DOHH2 (cell line): ENCODE measurements at regions not wholly inside any gene's neighbourhood (a gene's known extent, or its start where the extent isn't known, plus 50 kb on each side); places are given as distances from the start of the nearest gene placed in this dataset.

Experiments
- H3F3A ChIP-seq: fragments of 200-600 bp; sonication (generic), shearing (Covaris generic); 2 replicates; pipeline ENCODE4 v1.6.0; 2016; ENCODE audit warnings: antibody characterized with exemption, mild to moderate bottlenecking; ENCODE audit not compliant: control insufficient read depth, insufficient read depth
- H3K27ac ChIP-seq: fragments of 200-600 bp; sonication (generic); 2 replicates; pipeline ENCODE4 v1.5.1; 2014; ENCODE audit warnings: low read depth, mild to moderate bottlenecking, low read length, moderate library complexity
- H3K27me3 ChIP-seq: fragments of 200-600 bp; sonication (generic); 2 replicates; pipeline ENCODE4 v1.6.1; 2014; ENCODE audit warnings: mild to moderate bottlenecking, low read length, mixed read lengths; ENCODE audit not compliant: control insufficient read depth
- H3K36me3 ChIP-seq: fragments of 200-600 bp; sonication (generic); 2 replicates; pipeline ENCODE4 v1.6.1; 2014; ENCODE audit warnings: mild to moderate bottlenecking, low read length, moderate library complexity, mixed read lengths; ENCODE audit not compliant: control insufficient read depth
- H3K4me1 ChIP-seq: fragments of 200-600 bp; sonication (generic); 2 replicates; pipeline ENCODE4 v1.6.1; 2014; ENCODE audit warnings: mild to moderate bottlenecking, low read length, mixed read lengths; ENCODE audit not compliant: control insufficient read depth
- H3K4me2 ChIP-seq: fragments of 200-600 bp; sonication (generic); 2 replicates; pipeline ENCODE4 v1.6.0; 2014; ENCODE audit warnings: mild to moderate bottlenecking, low read length, moderate library complexity
- H3K4me3 ChIP-seq: fragments of 200-600 bp; sonication (generic); 2 replicates; pipeline ENCODE4 v1.5.1; 2014; ENCODE audit warnings: mild to moderate bottlenecking, low read length, mixed read lengths
- H3K79me2 ChIP-seq: fragments of 200-600 bp; sonication (generic); 2 replicates; pipeline ENCODE4 v1.6.1; 2014; ENCODE audit warnings: mild to moderate bottlenecking, low read length, mixed read lengths; ENCODE audit not compliant: control insufficient read depth
- H3K9me2 ChIP-seq: fragments of 200-600 bp; sonication (generic); replicated peaks from 2 replicates; pipeline ENCODE4 v1.6.1; 2014; ENCODE audit warnings: mild to moderate bottlenecking, low read length, mixed read lengths; ENCODE audit not compliant: control insufficient read depth
- H3K9me3 ChIP-seq: fragments of 200-600 bp; sonication (generic); 2 replicates; pipeline ENCODE4 v1.6.1; 2014; ENCODE audit warnings: antibody characterized with exemption, low read length, mixed read lengths; ENCODE audit not compliant: control insufficient read depth, insufficient read depth
- H4K20me1 ChIP-seq: fragments of 200-600 bp; sonication (generic); 2 replicates; pipeline ENCODE4 v1.6.0; 2014; ENCODE audit warnings: low read depth, mild to moderate bottlenecking, antibody characterized with exemption, low read length, moderate library complexity; ENCODE audit not compliant: control insufficient read depth, insufficient read depth
- EZH2phosphoT487 ChIP-seq: fragments of 200-600 bp; sonication (generic); IDR thresholded peaks from 2 replicates; pipeline ENCODE4 v1.6.1; 2017; ENCODE audit warnings: borderline replicate concordance, mild to moderate bottlenecking, antibody characterized with exemption, low read length, moderate library complexity, mixed read lengths
- TF ChIP-seq, protein P1 (sequence below): fragments of 200-600 bp; sonication (generic); IDR thresholded peaks from one replicate; pipeline ENCODE4 v1.5.1; 2014; ENCODE audit warnings: antibody characterized with exemption, mild to moderate bottlenecking, low read depth, low read length; ENCODE audit not compliant: poor library complexity, severe bottlenecking

DNA sequence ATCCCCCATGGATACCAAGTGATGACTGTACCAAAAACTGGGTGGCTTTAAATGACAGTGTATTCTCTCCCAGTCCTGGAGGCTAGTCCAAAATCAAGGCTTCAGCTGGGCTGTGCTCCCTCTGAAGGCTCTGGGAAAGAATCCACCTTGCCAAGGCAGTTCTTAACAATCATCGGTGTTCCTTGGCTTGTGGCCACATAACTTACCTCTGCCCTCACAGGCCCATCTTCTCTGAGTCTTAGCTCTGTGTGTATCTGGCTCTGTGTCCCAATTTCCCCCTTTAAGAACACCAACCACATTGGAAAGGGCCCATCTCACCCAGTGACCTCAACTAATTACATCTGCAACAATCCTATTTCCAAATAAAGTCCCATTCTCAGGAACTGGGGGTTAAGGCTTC, 503.0 kb upstream of the PROK2 start:
- Histone ChIP-seq H3K9me2 (no peaks in the 10 kb centered on the region), H3K79me2 (no peaks in the 10 kb centered on the region), H3K4me2 (0 out of 2 replicates have a peak overlapping the region, but pooled peaks have one; percentile 88), H3K27me3 (peaks cover 10% of the 10 kb centered on the region), H3K4me1 (peaks cover 24% of the 10 kb centered on the region), H4K20me1 (no peaks in the 10 kb centered on the region), H3K27ac (no peak overlapping the region), H3K9me3 (peaks cover 4% of the 10 kb centered on the region), H3K4me3 (no peak overlapping the region), H3F3A (no peaks in the 10 kb centered on the region), H3K36me3 (no peaks in the 10 kb centered on the region)
- no peak for TF ChIP-seq EZH2phosphoT487
- TF ChIP-seq, protein P1, sequence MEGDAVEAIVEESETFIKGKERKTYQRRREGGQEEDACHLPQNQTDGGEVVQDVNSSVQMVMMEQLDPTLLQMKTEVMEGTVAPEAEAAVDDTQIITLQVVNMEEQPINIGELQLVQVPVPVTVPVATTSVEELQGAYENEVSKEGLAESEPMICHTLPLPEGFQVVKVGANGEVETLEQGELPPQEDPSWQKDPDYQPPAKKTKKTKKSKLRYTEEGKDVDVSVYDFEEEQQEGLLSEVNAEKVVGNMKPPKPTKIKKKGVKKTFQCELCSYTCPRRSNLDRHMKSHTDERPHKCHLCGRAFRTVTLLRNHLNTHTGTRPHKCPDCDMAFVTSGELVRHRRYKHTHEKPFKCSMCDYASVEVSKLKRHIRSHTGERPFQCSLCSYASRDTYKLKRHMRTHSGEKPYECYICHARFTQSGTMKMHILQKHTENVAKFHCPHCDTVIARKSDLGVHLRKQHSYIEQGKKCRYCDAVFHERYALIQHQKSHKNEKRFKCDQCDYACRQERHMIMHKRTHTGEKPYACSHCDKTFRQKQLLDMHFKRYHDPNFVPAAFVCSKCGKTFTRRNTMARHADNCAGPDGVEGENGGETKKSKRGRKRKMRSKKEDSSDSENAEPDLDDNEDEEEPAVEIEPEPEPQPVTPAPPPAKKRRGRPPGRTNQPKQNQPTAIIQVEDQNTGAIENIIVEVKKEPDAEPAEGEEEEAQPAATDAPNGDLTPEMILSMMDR, result no peak

- Histone ChIP-seq H3K4me2 (no peak overlapping the region), H3K4me3 (no peak overlapping the region), H3K27ac (no peak overlapping the region), H3K36me3 (no peaks in the 10 kb centered on the region), H3K79me2 (no peaks in the 10 kb centered on the region), H3K27me3 (peaks cover 10% of the 10 kb centered on the region; the same call in 1 of the 2 replicates), H3F3A (no peaks in the 10 kb centered on the region), H3K4me1 (peaks cover 26% of the 10 kb centered on the region), H4K20me1 (no peaks in the 10 kb centered on the region), H3K9me2 (no peaks in the 10 kb centered on the region), H3K9me3 (peaks cover 9% of the 10 kb centered on the region)
- TF ChIP-seq, protein P1, result no peak
- TF ChIP-seq EZH2phosphoT487, result no peak
Measured at GRCh38 chr3:72285502-72285901, 500.6 kb upstream of the PROK2 start.

DNA sequence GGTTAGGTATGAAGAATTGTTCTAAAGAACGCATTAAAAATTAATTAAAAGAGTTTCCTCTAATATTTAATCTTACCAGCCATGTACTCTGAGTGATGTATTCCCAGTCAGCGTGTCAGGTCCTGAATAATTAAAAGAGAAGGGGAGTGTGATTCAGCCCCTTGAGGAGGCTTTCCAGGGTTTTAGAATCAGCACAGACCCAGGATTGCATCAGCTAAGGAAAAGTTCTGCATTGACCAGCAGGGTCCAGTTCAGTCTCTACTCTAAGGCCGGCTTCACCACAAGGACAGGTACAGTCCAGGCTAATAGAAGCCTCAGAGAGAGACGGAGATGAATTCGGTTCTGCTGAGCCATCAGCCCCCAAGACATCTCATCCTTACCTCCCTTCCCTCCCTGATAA, 499.5 kb upstream of the PROK2 start:
- Histone ChIP-seq H3K4me3 (no peak overlapping the region), H3K9me2 (no peaks in the 10 kb centered on the region), H3K79me2 (no peaks in the 10 kb centered on the region), H4K20me1 (no peaks in the 10 kb centered on the region), H3K4me2 (no peak overlapping the region), H3K27me3 (peaks cover 15% of the 10 kb centered on the region; the same call in 1 of the 2 replicates), H3K27ac (no peak overlapping the region), H3K36me3 (no peaks in the 10 kb centered on the region), H3F3A (no peaks in the 10 kb centered on the region), H3K4me1 (peaks cover 19% of the 10 kb centered on the region), H3K9me3 (peaks cover 9% of the 10 kb centered on the region)
- TF ChIP-seq EZH2phosphoT487, result no peak
- TF ChIP-seq, protein P1, result no peak

GRCh38 chr3:72282918-72283317, 498.0 kb upstream of the PROK2 start:
- H3K79me2 ChIP-seq, result no peaks in the 10 kb centered on the region
- no peak overlapping the region for H3K4me3 ChIP-seq
- peaks cover 9% of the 10 kb centered on the region for H3K9me3 ChIP-seq
- no peak overlapping the region for H3K27ac ChIP-seq
- no peaks in the 10 kb centered on the region for H3K9me2 ChIP-seq
- H3K27me3 ChIP-seq, result peaks cover 24% of the 10 kb centered on the region
- H3K4me2 ChIP-seq, result no peak overlapping the region
- H4K20me1 ChIP-seq, result no peaks in the 10 kb centered on the region
- no peaks in the 10 kb centered on the region for H3K36me3 ChIP-seq
- TF ChIP-seq, protein P1, result no peak
- no peak for TF ChIP-seq EZH2phosphoT487
- peaks cover 4% of the 10 kb centered on the region for H3K4me1 ChIP-seq
- H3F3A ChIP-seq, result no peaks in the 10 kb centered on the region
